ENCODE measurements at regions not wholly inside any gene's neighbourhood (a gene's known extent, or its start where the extent isn't known, plus 50 kb on each side); places are given as distances from the start of the nearest gene placed in this dataset.

- TF ChIP-seq CTCF (IDR thresholded peaks at IDR 0.05; ENCODE audit: poor library complexity, severe bottlenecking) (no peak), EZH2 (IDR thresholded peaks at IDR 0.05; ENCODE audit: borderline replicate concordance, insufficient read depth, low read length, poor library complexity, severe bottlenecking) (no peak), RAD21 (conservative IDR thresholded peaks at IDR 0.05) (no peak)
Measured at GRCh38 chr12:75773377-75773776, 258.2 kb downstream of the PHLDA1 start.

All from neural cell (in vitro differentiated cells).